Cardiac fibroblast (primary cell): ENCODE measurements at regions not wholly inside any gene's neighbourhood (a gene's known extent, or its start where the extent isn't known, plus 50 kb on each side); places are given as distances from the start of the nearest gene placed in this dataset.
A peak's percentile ranks its signal among the peaks of the same experiment; 100 is the strongest.

Source experiments
- DNase-seq, 2 donors: peaks; one replicate each; pipeline versions ENCODE4 v3.0.0 to v3.0.0-alpha.2; 2010; ENCODE audit warnings: low read depth in 2 of 2
- H3K4me3 ChIP-seq, 2 donors: replicated peaks in 1 of 2; 1 replicate in 1 of 2; 2 replicates in 1 of 2; pipeline ENCODE4 v1.5.1; 2011; ENCODE audit warnings: low read depth in 2 of 2, low read length in 2 of 2, mild to moderate bottlenecking in 2 of 2, moderate library complexity in 1 of 2
- TF ChIP-seq, protein P1 (sequence below): IDR thresholded peaks from one replicate; pipeline ENCODE4 v1.5.1; 2011; ENCODE audit warnings: low read depth, mild to moderate bottlenecking, low read length, inconsistent platforms

DNA sequence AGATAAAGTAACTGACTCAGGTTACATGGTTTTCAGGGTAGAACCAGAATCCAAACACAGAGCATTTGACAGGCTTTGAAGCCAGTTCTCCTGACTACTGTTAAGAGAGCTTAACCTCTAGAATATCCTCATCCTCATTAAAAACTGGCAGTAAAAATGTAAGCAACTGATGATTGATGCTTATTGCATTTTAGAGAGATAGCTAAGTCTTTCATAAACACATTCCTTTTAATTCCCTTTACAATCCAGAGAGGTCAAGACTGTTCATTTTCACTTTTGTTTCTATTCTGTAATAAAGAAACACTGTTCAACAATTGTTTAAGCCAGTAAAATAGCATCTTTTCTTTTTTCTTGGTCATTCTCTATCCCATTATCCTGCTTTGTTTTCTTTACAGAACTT is 53.9 kb upstream of the RAB27B start:
- TF ChIP-seq, protein P1, sequence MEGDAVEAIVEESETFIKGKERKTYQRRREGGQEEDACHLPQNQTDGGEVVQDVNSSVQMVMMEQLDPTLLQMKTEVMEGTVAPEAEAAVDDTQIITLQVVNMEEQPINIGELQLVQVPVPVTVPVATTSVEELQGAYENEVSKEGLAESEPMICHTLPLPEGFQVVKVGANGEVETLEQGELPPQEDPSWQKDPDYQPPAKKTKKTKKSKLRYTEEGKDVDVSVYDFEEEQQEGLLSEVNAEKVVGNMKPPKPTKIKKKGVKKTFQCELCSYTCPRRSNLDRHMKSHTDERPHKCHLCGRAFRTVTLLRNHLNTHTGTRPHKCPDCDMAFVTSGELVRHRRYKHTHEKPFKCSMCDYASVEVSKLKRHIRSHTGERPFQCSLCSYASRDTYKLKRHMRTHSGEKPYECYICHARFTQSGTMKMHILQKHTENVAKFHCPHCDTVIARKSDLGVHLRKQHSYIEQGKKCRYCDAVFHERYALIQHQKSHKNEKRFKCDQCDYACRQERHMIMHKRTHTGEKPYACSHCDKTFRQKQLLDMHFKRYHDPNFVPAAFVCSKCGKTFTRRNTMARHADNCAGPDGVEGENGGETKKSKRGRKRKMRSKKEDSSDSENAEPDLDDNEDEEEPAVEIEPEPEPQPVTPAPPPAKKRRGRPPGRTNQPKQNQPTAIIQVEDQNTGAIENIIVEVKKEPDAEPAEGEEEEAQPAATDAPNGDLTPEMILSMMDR, result no peak
- DNase-seq, result peak; percentile 30 to 42
- H3K4me3 ChIP-seq, result no peak overlapping the region

DNA sequence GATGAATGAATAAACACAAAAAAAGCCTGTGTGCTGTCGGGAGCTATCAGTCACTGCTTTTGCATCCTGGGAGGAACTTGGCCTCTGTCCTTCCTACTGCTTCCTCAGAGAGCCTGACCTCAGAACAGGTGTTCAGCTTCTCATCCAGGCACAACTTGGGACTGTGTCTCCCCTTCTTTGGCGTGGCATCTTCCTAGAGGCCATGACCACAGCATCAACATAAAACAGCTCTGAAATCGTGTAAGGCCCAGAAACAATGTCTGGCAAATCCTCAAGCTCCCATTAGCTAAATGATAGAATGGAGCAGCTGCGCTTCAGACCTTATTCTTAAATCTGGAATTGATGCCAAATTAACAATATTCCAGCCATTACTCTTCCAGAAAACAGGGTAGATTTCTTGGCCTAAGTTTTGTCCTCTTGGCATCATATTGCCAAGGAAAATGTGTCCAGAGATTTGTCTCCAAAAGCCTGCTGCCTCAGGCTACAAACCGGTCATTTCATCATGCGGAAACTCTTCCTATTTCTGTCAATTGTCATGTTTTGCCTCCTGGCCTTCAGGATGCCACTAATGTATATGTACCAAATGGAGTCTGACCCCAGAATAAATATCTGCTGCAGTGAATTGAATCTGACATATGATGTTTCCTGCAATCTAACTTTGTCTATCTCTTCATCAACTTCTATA is 53.2 kb upstream of the RAB27B start:
- DNase-seq, result peak; percentile 16 to 31
- TF ChIP-seq, protein P1, result no peak
- no peak overlapping the region for H3K4me3 ChIP-seq

DNA sequence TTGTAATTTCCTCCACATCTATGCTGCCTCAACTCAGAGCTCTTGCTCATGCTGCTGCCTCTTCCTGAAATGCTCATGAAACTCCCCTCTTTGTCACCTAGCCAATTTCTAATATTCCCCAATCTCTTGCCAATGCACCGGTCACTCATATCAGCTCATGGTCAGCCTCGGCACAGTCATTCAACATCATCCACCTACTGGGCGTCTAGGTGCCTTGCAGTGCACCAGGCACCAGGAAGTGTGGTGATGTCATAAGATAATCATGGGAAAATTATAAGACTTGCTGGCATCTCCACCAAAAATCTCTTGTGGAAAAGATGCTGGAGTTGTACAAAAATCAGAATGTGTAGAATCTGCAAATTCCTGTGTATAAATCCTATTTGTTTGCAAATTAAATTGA is 52.6 kb upstream of the RAB27B start:
- no peak overlapping the region for H3K4me3 ChIP-seq
- TF ChIP-seq, protein P1, result peak; percentile 67
- DNase-seq, result peak; percentile 78 to 94

DNA sequence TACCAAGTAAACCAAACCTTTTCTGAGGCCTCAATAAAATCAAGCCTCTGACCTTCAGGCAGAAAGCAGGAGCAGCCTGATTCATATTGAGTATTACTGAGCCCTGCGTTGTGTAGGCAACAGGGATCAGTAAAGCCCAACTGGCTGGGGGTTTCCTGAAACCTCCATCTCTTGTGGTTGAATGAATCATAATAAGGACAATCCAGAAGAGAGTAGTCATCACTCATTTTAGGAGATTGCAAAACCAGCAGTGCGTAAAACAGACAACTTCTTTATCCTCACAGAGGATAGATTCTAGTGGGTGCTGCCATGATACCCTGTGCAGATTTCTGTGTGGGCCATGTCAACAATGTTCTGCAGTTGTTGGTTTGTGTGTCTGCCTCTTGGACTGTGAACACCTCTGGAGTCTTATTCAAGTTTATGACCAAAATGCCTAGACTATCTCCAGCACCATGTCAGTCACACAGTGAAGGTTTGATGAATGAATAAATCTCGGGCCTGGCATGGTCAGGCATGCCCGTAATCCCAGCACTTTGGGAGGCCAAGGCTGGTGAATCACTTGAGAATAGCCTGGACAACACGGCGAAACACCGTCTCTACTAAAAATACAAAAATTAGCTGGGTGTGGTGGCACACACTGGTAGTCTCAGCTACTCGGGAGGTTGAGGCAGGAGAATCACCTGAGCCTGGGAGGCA is 51.8 kb upstream of the RAB27B start:
- peak; percentile 97 to 99 for DNase-seq
- no peak overlapping the region for H3K4me3 ChIP-seq
- TF ChIP-seq, protein P1, result no peak

DNA sequence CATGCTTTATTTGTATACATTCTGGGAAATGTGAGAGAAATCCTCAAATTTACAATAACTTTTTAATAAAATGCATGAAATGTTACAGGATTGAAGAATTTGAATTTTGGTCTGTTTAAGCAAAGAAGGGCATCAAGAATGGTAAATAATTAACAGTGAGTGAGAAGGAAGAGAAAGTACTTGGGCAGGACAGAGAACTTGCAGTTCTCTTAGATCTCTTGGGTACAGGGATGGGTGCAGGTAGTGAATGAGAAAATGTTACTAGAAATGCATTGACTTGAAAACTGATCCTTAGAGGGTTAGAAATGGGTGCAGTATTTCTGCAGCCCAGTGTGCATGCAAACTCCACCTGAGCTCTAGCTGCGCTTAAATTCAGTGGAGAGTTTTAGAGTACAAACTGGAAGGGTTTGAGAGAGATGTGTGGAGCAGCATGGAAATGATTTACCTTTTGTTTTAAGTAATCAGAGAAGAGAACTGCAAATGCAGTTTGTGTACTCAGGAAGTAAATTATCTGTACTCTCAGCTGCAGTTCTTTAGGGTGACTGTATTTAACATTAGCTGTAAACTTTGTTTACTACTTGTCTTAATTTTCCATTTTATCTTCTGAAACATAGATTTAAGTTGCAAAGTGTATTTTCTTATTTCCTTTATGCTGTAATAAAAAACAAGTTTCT is 51.0 kb upstream of the RAB27B start:
- no peak overlapping the region for H3K4me3 ChIP-seq
- DNase-seq, result peak in 1 of 2 donors; percentile 10
- TF ChIP-seq, protein P1, result no peak

DNA sequence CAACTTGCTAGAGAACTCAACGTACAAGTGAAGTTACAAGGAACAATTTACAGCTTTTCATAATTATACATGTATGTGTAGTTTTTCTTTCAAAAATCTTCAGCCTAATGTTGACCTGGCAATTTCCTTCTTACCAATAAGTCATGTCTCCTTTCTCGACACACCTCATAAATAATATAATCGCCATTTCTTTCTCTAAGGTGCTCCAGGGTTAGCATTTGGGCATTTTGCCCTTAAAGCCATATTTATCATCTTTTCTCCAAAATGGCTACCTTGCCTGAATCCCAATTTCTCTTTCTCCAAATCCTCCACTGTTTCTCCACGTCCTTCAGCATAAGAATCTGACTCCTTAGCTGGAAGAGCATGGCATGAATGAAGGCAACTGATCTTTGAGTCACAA is 50.3 kb upstream of the RAB27B start:
- TF ChIP-seq, protein P1, result no peak
- no peak overlapping the region for H3K4me3 ChIP-seq

More for the DNA sequence above, 50.3 kb upstream of the RAB27B start:
- DNase-seq, result no peak
